ENCODE measurements at regions not wholly inside any gene's neighbourhood (a gene's known extent, or its start where the extent isn't known, plus 50 kb on each side); places are given as distances from the start of the nearest gene placed in this dataset.
"Not testable (repeated sequence)": the region's sequence is repeated elsewhere in the genome, so short reads cannot be mapped to it uniquely, and the experiment has no call there.

GRCh38 chr10:81145975-81146374, 608.3 kb downstream of the SH2D4B start:
- no peak for DNase-seq
- Histone ChIP-seq H3K27me3 (ENCODE audit: control insufficient read depth, insufficient read depth, low read length) (no peaks in the 10 kb centered on the region), H3K4me3 (ENCODE audit: insufficient read depth, low read depth, low read length) (no peak overlapping the region), H3K36me3 (replicated peaks; ENCODE audit: control insufficient read depth, insufficient read depth, low read length) (no peaks in the 10 kb centered on the region)

- no peaks in the 10 kb centered on the region for H3K36me3 ChIP-seq (replicated peaks; ENCODE audit: control insufficient read depth, insufficient read depth, low read length)
- no peak overlapping the region for H3K4me3 ChIP-seq (ENCODE audit: insufficient read depth, low read depth, low read length)
- DNase-seq: no peak
- H3K27me3 ChIP-seq (ENCODE audit: control insufficient read depth, insufficient read depth, low read length): no peaks in the 10 kb centered on the region
These were observed 608.7 kb downstream of the SH2D4B start for GRCh38 chr10:81146436-81146835.

GRCh38 chr10:81152656-81153055, 615.0 kb downstream of the SH2D4B start:
- no peak for DNase-seq
- Histone ChIP-seq H3K27me3 (ENCODE audit: control insufficient read depth, insufficient read depth, low read length) (no peaks in the 10 kb centered on the region), H3K36me3 (replicated peaks; ENCODE audit: control insufficient read depth, insufficient read depth, low read length) (no peaks in the 10 kb centered on the region), H3K4me3 (ENCODE audit: insufficient read depth, low read depth, low read length) (no peak overlapping the region)

- H3K4me3 ChIP-seq (ENCODE audit: insufficient read depth, low read depth, low read length): no peak overlapping the region
- H3K27me3 ChIP-seq (ENCODE audit: control insufficient read depth, insufficient read depth, low read length): no peaks in the 10 kb centered on the region
- no peaks in the 10 kb centered on the region for H3K36me3 ChIP-seq (replicated peaks; ENCODE audit: control insufficient read depth, insufficient read depth, low read length)
- DNase-seq: no peak
These were observed 620.0 kb downstream of the SH2D4B start for GRCh38 chr10:81157681-81158080.

- Histone ChIP-seq H3K27me3 (ENCODE audit: control insufficient read depth, insufficient read depth, low read length) (no peaks in the 10 kb centered on the region), H3K4me3 (ENCODE audit: insufficient read depth, low read depth, low read length) (no peak overlapping the region), H3K36me3 (replicated peaks; ENCODE audit: control insufficient read depth, insufficient read depth, low read length) (no peaks in the 10 kb centered on the region)
- no peak for DNase-seq
These were observed 640.0 kb downstream of the SH2D4B start for GRCh38 chr10:81177651-81178244.

GRCh38 chr10:81179324-81179723, 641.6 kb downstream of the SH2D4B start:
- Histone ChIP-seq H3K36me3 (replicated peaks; ENCODE audit: control insufficient read depth, insufficient read depth, low read length) (no peaks in the 10 kb centered on the region), H3K27me3 (ENCODE audit: control insufficient read depth, insufficient read depth, low read length) (no peaks in the 10 kb centered on the region), H3K4me3 (ENCODE audit: insufficient read depth, low read depth, low read length) (no peak overlapping the region)
- no peak for DNase-seq

GRCh38 chr10:81179805-81180452, 642.2 kb downstream of the SH2D4B start:
- DNase-seq: peak; percentile 15

GRCh38 chr10:81182296-81182695, 644.6 kb downstream of the SH2D4B start:
- Histone ChIP-seq H3K27me3 (ENCODE audit: control insufficient read depth, insufficient read depth, low read length) (no peaks in the 10 kb centered on the region), H3K4me3 (ENCODE audit: insufficient read depth, low read depth, low read length) (no peak overlapping the region), H3K36me3 (replicated peaks; ENCODE audit: control insufficient read depth, insufficient read depth, low read length) (no peaks in the 10 kb centered on the region)
- DNase-seq: no peak

More at GRCh38 chr10:81179805-81180452, 642.2 kb downstream of the SH2D4B start:
- H3K4me3 ChIP-seq (ENCODE audit: insufficient read depth, low read depth, low read length): no peak overlapping the region
- H3K36me3 ChIP-seq (replicated peaks; ENCODE audit: control insufficient read depth, insufficient read depth, low read length): no peaks in the 10 kb centered on the region
- H3K27me3 ChIP-seq (ENCODE audit: control insufficient read depth, insufficient read depth, low read length): no peaks in the 10 kb centered on the region

GRCh38 chr10:81192221-81192788, 654.6 kb downstream of the SH2D4B start:
- H3K4me3 ChIP-seq (ENCODE audit: insufficient read depth, low read depth, low read length): no peak overlapping the region
- DNase-seq: no peak
- H3K27me3 ChIP-seq (ENCODE audit: control insufficient read depth, insufficient read depth, low read length): no peaks in the 10 kb centered on the region
- H3K36me3 ChIP-seq (replicated peaks; ENCODE audit: control insufficient read depth, insufficient read depth, low read length): no peaks in the 10 kb centered on the region

- Histone ChIP-seq H3K4me3 (ENCODE audit: insufficient read depth, low read depth, low read length) (no peak overlapping the region), H3K27me3 (ENCODE audit: control insufficient read depth, insufficient read depth, low read length) (no peaks in the 10 kb centered on the region), H3K36me3 (replicated peaks; ENCODE audit: control insufficient read depth, insufficient read depth, low read length) (no peaks in the 10 kb centered on the region)
- DNase-seq: no peak
These were observed 663.1 kb downstream of the SH2D4B start for GRCh38 chr10:81200801-81201200.

GRCh38 chr10:81207359-81207758, 667.6 kb upstream of the NRG3 start:
- not testable (repeated sequence) for H3K36me3 ChIP-seq (replicated peaks; ENCODE audit: control insufficient read depth, insufficient read depth, low read length); DNase-seq; H3K27me3 ChIP-seq (ENCODE audit: control insufficient read depth, insufficient read depth, low read length); H3K4me3 ChIP-seq (ENCODE audit: insufficient read depth, low read depth, low read length)

GRCh38 chr10:81213370-81213769, 661.6 kb upstream of the NRG3 start:
- no peak for DNase-seq
- Histone ChIP-seq H3K36me3 (replicated peaks; ENCODE audit: control insufficient read depth, insufficient read depth, low read length) (no peaks in the 10 kb centered on the region), H3K4me3 (ENCODE audit: insufficient read depth, low read depth, low read length) (no peak overlapping the region), H3K27me3 (ENCODE audit: control insufficient read depth, insufficient read depth, low read length) (no peaks in the 10 kb centered on the region)

GRCh38 chr10:81215498-81215897, 659.5 kb upstream of the NRG3 start:
- Histone ChIP-seq H3K36me3 (replicated peaks; ENCODE audit: control insufficient read depth, insufficient read depth, low read length) (no peaks in the 10 kb centered on the region), H3K4me3 (ENCODE audit: insufficient read depth, low read depth, low read length) (no peak overlapping the region), H3K27me3 (ENCODE audit: control insufficient read depth, insufficient read depth, low read length) (no peaks in the 10 kb centered on the region)
- no peak for DNase-seq

GRCh38 chr10:81216949-81217348, 658.0 kb upstream of the NRG3 start:
- no peaks in the 10 kb centered on the region for H3K36me3 ChIP-seq (replicated peaks; ENCODE audit: control insufficient read depth, insufficient read depth, low read length)
- no peak overlapping the region for H3K4me3 ChIP-seq (ENCODE audit: insufficient read depth, low read depth, low read length)
- no peak for DNase-seq
- no peaks in the 10 kb centered on the region for H3K27me3 ChIP-seq (ENCODE audit: control insufficient read depth, insufficient read depth, low read length)

GRCh38 chr10:81218307-81218706, 656.7 kb upstream of the NRG3 start:
- no peaks in the 10 kb centered on the region for H3K36me3 ChIP-seq (replicated peaks; ENCODE audit: control insufficient read depth, insufficient read depth, low read length)
- H3K27me3 ChIP-seq (ENCODE audit: control insufficient read depth, insufficient read depth, low read length): no peaks in the 10 kb centered on the region
- DNase-seq: no peak
- no peak overlapping the region for H3K4me3 ChIP-seq (ENCODE audit: insufficient read depth, low read depth, low read length)
